ENCODE measurements at regions not wholly inside any gene's neighbourhood (a gene's known extent, or its start where the extent isn't known, plus 50 kb on each side); places are given as distances from the start of the nearest gene placed in this dataset.

DNA sequence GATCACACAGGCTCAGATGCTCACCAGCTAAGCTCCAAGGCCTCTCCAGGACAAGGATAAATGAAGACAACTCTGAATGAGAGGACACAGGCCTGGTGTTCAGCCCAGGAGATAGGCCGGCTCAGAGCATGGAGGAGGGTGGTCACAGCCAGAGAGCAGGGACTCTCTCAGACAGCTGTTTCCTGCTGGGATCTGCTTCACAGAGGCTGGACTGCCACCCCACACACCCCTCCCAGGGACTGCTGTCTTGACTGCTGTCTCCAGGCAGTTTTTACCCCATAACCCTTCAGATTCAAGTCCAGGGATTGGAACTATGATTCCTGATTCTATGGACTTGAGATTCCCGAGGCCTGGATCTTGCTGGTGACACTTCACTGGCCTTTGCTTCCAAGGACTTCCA, 89.0 kb downstream of the SMIM20 start:
- TF ChIP-seq, protein P1, sequence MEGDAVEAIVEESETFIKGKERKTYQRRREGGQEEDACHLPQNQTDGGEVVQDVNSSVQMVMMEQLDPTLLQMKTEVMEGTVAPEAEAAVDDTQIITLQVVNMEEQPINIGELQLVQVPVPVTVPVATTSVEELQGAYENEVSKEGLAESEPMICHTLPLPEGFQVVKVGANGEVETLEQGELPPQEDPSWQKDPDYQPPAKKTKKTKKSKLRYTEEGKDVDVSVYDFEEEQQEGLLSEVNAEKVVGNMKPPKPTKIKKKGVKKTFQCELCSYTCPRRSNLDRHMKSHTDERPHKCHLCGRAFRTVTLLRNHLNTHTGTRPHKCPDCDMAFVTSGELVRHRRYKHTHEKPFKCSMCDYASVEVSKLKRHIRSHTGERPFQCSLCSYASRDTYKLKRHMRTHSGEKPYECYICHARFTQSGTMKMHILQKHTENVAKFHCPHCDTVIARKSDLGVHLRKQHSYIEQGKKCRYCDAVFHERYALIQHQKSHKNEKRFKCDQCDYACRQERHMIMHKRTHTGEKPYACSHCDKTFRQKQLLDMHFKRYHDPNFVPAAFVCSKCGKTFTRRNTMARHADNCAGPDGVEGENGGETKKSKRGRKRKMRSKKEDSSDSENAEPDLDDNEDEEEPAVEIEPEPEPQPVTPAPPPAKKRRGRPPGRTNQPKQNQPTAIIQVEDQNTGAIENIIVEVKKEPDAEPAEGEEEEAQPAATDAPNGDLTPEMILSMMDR (IDR thresholded peaks at IDR 0.05; ENCODE audit: poor library complexity) = no peak
- TF ChIP-seq EZH2 (IDR thresholded peaks at IDR 0.05; ENCODE audit: borderline replicate concordance) = no peak

Data from hepatocyte (in vitro differentiated cells).